Osteoblast (primary cell): ENCODE measurements at regions not wholly inside any gene's neighbourhood (a gene's known extent, or its start where the extent isn't known, plus 50 kb on each side); places are given as distances from the start of the nearest gene placed in this dataset.

Experiments
- DNase-seq: peaks from one replicate; pipeline ENCODE4 v3.0.0; 2011; ENCODE audit warnings: low spot score, mixed read lengths; ENCODE audit not compliant: insufficient read length; ENCODE audit errors: missing footprints
- H2AFZ ChIP-seq: 2 replicates; pipeline ENCODE4 v1.6.0; 2011; ENCODE audit warnings: mild to moderate bottlenecking, low read length
- H3K27ac ChIP-seq: 2 replicates; pipeline ENCODE4 v1.5.1; 2011; ENCODE audit warnings: mild to moderate bottlenecking, low read depth, low read length, moderate library complexity
- H3K27me3 ChIP-seq: 2 replicates; pipeline ENCODE4 v1.6.0; 2012; ENCODE audit warnings: mild to moderate bottlenecking, control low read depth, inconsistent platforms, low read length, moderate library complexity; ENCODE audit not compliant: insufficient read depth
- H3K36me3 ChIP-seq: 2 replicates; pipeline ENCODE4 v1.5.1; 2011; ENCODE audit warnings: mild to moderate bottlenecking, low read length, control low read depth, moderate library complexity; ENCODE audit not compliant: insufficient read depth
- H3K4me1 ChIP-seq: 2 replicates; pipeline ENCODE4 v1.5.1; 2011; ENCODE audit warnings: mild to moderate bottlenecking, low read length, control low read depth, moderate library complexity; ENCODE audit not compliant: insufficient read depth
- H3K4me2 ChIP-seq: 2 replicates; pipeline ENCODE4 v1.6.0; 2011; ENCODE audit warnings: mild to moderate bottlenecking, low read length; ENCODE audit not compliant: insufficient read depth
- H3K4me3 ChIP-seq: fragments of 200-600 bp; sonication (generic); 3 replicates; pipeline ENCODE4 v1.5.1; 2012; ENCODE audit warnings: mild to moderate bottlenecking, low read length, inconsistent platforms; ENCODE audit not compliant: insufficient read depth
- H3K79me2 ChIP-seq: 2 replicates; pipeline ENCODE4 v1.6.0; 2012; ENCODE audit warnings: mild to moderate bottlenecking, low read length, control low read depth, inconsistent platforms; ENCODE audit not compliant: insufficient read depth
- H3K9me3 ChIP-seq: 2 replicates; pipeline ENCODE4 v1.5.1; 2011; ENCODE audit warnings: low read depth, low read length, control low read depth
- H4K20me1 ChIP-seq: 2 replicates; pipeline ENCODE4 v1.6.0; 2012; ENCODE audit warnings: mild to moderate bottlenecking, low read length, control low read depth; ENCODE audit not compliant: insufficient read depth
- TF ChIP-seq, protein P1 (sequence below): IDR thresholded peaks from 2 replicates; pipeline ENCODE4 v1.5.1; 2011; ENCODE audit warnings: mild to moderate bottlenecking, low read depth, low read length, moderate library complexity; ENCODE audit errors: extremely low read depth

- DNase-seq = no peak
- Histone ChIP-seq H3K4me3 (no peak overlapping the region), H3K27me3 (no peaks in the 10 kb centered on the region), H4K20me1 (no peaks in the 10 kb centered on the region), H3K4me1 (no peaks in the 10 kb centered on the region), H3K9me3 (peaks cover 3% of the 10 kb centered on the region), H3K27ac (no peak overlapping the region), H3K4me2 (no peak overlapping the region), H2AFZ (no peak overlapping the region), H3K36me3 (no peaks in the 10 kb centered on the region), H3K79me2 (no peaks in the 10 kb centered on the region)
- TF ChIP-seq, protein P1, sequence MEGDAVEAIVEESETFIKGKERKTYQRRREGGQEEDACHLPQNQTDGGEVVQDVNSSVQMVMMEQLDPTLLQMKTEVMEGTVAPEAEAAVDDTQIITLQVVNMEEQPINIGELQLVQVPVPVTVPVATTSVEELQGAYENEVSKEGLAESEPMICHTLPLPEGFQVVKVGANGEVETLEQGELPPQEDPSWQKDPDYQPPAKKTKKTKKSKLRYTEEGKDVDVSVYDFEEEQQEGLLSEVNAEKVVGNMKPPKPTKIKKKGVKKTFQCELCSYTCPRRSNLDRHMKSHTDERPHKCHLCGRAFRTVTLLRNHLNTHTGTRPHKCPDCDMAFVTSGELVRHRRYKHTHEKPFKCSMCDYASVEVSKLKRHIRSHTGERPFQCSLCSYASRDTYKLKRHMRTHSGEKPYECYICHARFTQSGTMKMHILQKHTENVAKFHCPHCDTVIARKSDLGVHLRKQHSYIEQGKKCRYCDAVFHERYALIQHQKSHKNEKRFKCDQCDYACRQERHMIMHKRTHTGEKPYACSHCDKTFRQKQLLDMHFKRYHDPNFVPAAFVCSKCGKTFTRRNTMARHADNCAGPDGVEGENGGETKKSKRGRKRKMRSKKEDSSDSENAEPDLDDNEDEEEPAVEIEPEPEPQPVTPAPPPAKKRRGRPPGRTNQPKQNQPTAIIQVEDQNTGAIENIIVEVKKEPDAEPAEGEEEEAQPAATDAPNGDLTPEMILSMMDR = no peak
These were observed 401.5 kb downstream of the TMEM114 start for GRCh38 chr16:8188841-8189240.

GRCh38 chr16:8187782-8188372, 402.4 kb downstream of the TMEM114 start:
- Histone ChIP-seq H3K9me3 (peaks cover 3% of the 10 kb centered on the region), H3K27me3 (no peaks in the 10 kb centered on the region), H4K20me1 (no peaks in the 10 kb centered on the region), H3K4me2 (no peak overlapping the region), H3K79me2 (no peaks in the 10 kb centered on the region), H3K36me3 (no peaks in the 10 kb centered on the region), H3K27ac (no peak overlapping the region), H3K4me3 (no peak overlapping the region), H3K4me1 (no peaks in the 10 kb centered on the region), H2AFZ (no peak overlapping the region)
- peak; percentile 8 for DNase-seq
- TF ChIP-seq, protein P1 = no peak

- Histone ChIP-seq H3K79me2 (no peaks in the 10 kb centered on the region), H3K36me3 (no peaks in the 10 kb centered on the region), H2AFZ (no peak overlapping the region), H3K4me2 (no peak overlapping the region), H3K4me3 (no peak overlapping the region), H3K9me3 (peaks cover 3% of the 10 kb centered on the region), H4K20me1 (no peaks in the 10 kb centered on the region), H3K27me3 (no peaks in the 10 kb centered on the region), H3K4me1 (no peaks in the 10 kb centered on the region), H3K27ac (no peak overlapping the region)
- TF ChIP-seq, protein P1 = no peak
- no peak for DNase-seq
These were observed 405.5 kb downstream of the TMEM114 start for GRCh38 chr16:8184854-8185253.

- no peak overlapping the region for H3K4me2 ChIP-seq
- H3K27ac ChIP-seq = no peak overlapping the region
These were observed 406.9 kb downstream of the TMEM114 start for GRCh38 chr16:8183176-8184099.

More at GRCh38 chr16:8183176-8184099, 406.9 kb downstream of the TMEM114 start:
- Histone ChIP-seq H3K27me3 (no peaks in the 10 kb centered on the region), H3K4me3 (no peak overlapping the region), H2AFZ (no peak overlapping the region), H3K4me1 (no peaks in the 10 kb centered on the region), H3K36me3 (no peaks in the 10 kb centered on the region), H4K20me1 (no peaks in the 10 kb centered on the region), H3K9me3 (no peaks in the 10 kb centered on the region), H3K79me2 (no peaks in the 10 kb centered on the region)
- no peak for DNase-seq
- TF ChIP-seq, protein P1 = no peak
